ENCODE measurements at regions not wholly inside any gene's neighbourhood (a gene's known extent, or its start where the extent isn't known, plus 50 kb on each side); places are given as distances from the start of the nearest gene placed in this dataset.

DNA sequence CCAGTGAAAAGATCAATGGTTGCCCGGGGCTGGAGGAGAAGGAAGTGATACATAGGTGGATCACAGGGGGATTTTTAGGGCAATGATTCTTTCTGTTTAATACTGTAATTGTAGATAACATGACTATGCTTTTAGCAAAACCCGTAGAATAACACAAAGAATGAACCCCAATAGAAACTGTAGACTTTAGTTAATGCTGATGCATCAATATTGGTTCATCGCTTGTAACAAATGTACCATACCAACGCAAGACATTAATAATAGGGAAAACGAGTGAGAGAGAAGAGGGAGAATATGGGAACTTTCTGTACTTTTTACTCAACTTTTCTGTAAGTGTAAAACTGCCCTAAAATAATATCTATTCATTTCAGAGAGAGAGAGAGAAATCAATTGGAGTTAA lies 383.3 kb upstream of the ATP11B start:
- TF ChIP-seq EZH2 (IDR thresholded peaks at IDR 0.05; ENCODE audit: borderline replicate concordance, insufficient read depth, low read depth, low read length, poor library complexity, severe bottlenecking): no peak
- TF ChIP-seq, protein P1, sequence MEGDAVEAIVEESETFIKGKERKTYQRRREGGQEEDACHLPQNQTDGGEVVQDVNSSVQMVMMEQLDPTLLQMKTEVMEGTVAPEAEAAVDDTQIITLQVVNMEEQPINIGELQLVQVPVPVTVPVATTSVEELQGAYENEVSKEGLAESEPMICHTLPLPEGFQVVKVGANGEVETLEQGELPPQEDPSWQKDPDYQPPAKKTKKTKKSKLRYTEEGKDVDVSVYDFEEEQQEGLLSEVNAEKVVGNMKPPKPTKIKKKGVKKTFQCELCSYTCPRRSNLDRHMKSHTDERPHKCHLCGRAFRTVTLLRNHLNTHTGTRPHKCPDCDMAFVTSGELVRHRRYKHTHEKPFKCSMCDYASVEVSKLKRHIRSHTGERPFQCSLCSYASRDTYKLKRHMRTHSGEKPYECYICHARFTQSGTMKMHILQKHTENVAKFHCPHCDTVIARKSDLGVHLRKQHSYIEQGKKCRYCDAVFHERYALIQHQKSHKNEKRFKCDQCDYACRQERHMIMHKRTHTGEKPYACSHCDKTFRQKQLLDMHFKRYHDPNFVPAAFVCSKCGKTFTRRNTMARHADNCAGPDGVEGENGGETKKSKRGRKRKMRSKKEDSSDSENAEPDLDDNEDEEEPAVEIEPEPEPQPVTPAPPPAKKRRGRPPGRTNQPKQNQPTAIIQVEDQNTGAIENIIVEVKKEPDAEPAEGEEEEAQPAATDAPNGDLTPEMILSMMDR (IDR thresholded peaks at IDR 0.05): no peak
